DOHH2 (cell line): ENCODE measurements at regions not wholly inside any gene's neighbourhood (a gene's known extent, or its start where the extent isn't known, plus 50 kb on each side); places are given as distances from the start of the nearest gene placed in this dataset.

Experiments used
- H3F3A ChIP-seq: fragments of 200-600 bp; sonication (generic), shearing (Covaris generic); 2 replicates; pipeline ENCODE4 v1.6.0; 2016; ENCODE audit warnings: antibody characterized with exemption, mild to moderate bottlenecking; ENCODE audit not compliant: control insufficient read depth, insufficient read depth
- H3K27ac ChIP-seq: fragments of 200-600 bp; sonication (generic); 2 replicates; pipeline ENCODE4 v1.5.1; 2014; ENCODE audit warnings: low read depth, mild to moderate bottlenecking, low read length, moderate library complexity
- H3K27me3 ChIP-seq: fragments of 200-600 bp; sonication (generic); 2 replicates; pipeline ENCODE4 v1.6.1; 2014; ENCODE audit warnings: mild to moderate bottlenecking, low read length, mixed read lengths; ENCODE audit not compliant: control insufficient read depth
- H3K36me3 ChIP-seq: fragments of 200-600 bp; sonication (generic); 2 replicates; pipeline ENCODE4 v1.6.1; 2014; ENCODE audit warnings: mild to moderate bottlenecking, low read length, moderate library complexity, mixed read lengths; ENCODE audit not compliant: control insufficient read depth
- H3K4me1 ChIP-seq: fragments of 200-600 bp; sonication (generic); 2 replicates; pipeline ENCODE4 v1.6.1; 2014; ENCODE audit warnings: mild to moderate bottlenecking, low read length, mixed read lengths; ENCODE audit not compliant: control insufficient read depth
- H3K4me2 ChIP-seq: fragments of 200-600 bp; sonication (generic); 2 replicates; pipeline ENCODE4 v1.6.0; 2014; ENCODE audit warnings: mild to moderate bottlenecking, low read length, moderate library complexity
- H3K4me3 ChIP-seq: fragments of 200-600 bp; sonication (generic); 2 replicates; pipeline ENCODE4 v1.5.1; 2014; ENCODE audit warnings: mild to moderate bottlenecking, low read length, mixed read lengths
- H3K79me2 ChIP-seq: fragments of 200-600 bp; sonication (generic); 2 replicates; pipeline ENCODE4 v1.6.1; 2014; ENCODE audit warnings: mild to moderate bottlenecking, low read length, mixed read lengths; ENCODE audit not compliant: control insufficient read depth
- H3K9me2 ChIP-seq: fragments of 200-600 bp; sonication (generic); replicated peaks from 2 replicates; pipeline ENCODE4 v1.6.1; 2014; ENCODE audit warnings: mild to moderate bottlenecking, low read length, mixed read lengths; ENCODE audit not compliant: control insufficient read depth
- H3K9me3 ChIP-seq: fragments of 200-600 bp; sonication (generic); 2 replicates; pipeline ENCODE4 v1.6.1; 2014; ENCODE audit warnings: antibody characterized with exemption, low read length, mixed read lengths; ENCODE audit not compliant: control insufficient read depth, insufficient read depth
- H4K20me1 ChIP-seq: fragments of 200-600 bp; sonication (generic); 2 replicates; pipeline ENCODE4 v1.6.0; 2014; ENCODE audit warnings: low read depth, mild to moderate bottlenecking, antibody characterized with exemption, low read length, moderate library complexity; ENCODE audit not compliant: control insufficient read depth, insufficient read depth
- EZH2phosphoT487 ChIP-seq: fragments of 200-600 bp; sonication (generic); IDR thresholded peaks from 2 replicates; pipeline ENCODE4 v1.6.1; 2017; ENCODE audit warnings: borderline replicate concordance, mild to moderate bottlenecking, antibody characterized with exemption, low read length, moderate library complexity, mixed read lengths
- TF ChIP-seq, protein P1 (sequence below): fragments of 200-600 bp; sonication (generic); IDR thresholded peaks from one replicate; pipeline ENCODE4 v1.5.1; 2014; ENCODE audit warnings: antibody characterized with exemption, mild to moderate bottlenecking, low read depth, low read length; ENCODE audit not compliant: poor library complexity, severe bottlenecking

GRCh38 chr2:145324748-145325147, 804.8 kb upstream of the ZEB2 start:
- no peak for TF ChIP-seq EZH2phosphoT487
- TF ChIP-seq, protein P1, sequence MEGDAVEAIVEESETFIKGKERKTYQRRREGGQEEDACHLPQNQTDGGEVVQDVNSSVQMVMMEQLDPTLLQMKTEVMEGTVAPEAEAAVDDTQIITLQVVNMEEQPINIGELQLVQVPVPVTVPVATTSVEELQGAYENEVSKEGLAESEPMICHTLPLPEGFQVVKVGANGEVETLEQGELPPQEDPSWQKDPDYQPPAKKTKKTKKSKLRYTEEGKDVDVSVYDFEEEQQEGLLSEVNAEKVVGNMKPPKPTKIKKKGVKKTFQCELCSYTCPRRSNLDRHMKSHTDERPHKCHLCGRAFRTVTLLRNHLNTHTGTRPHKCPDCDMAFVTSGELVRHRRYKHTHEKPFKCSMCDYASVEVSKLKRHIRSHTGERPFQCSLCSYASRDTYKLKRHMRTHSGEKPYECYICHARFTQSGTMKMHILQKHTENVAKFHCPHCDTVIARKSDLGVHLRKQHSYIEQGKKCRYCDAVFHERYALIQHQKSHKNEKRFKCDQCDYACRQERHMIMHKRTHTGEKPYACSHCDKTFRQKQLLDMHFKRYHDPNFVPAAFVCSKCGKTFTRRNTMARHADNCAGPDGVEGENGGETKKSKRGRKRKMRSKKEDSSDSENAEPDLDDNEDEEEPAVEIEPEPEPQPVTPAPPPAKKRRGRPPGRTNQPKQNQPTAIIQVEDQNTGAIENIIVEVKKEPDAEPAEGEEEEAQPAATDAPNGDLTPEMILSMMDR, result no peak
- Histone ChIP-seq H3F3A (no peaks in the 10 kb centered on the region), H3K79me2 (no peaks in the 10 kb centered on the region), H3K9me2 (no peaks in the 10 kb centered on the region), H3K27me3 (no peaks in the 10 kb centered on the region), H3K27ac (no peak overlapping the region), H3K36me3 (no peaks in the 10 kb centered on the region), H4K20me1 (no peaks in the 10 kb centered on the region), H3K4me2 (no peak overlapping the region), H3K9me3 (no peaks in the 10 kb centered on the region), H3K4me1 (peaks cover 4% of the 10 kb centered on the region; the same call in 1 of the 2 replicates), H3K4me3 (no peak overlapping the region)

GRCh38 chr2:145323512-145323911, 803.6 kb upstream of the ZEB2 start:
- Histone ChIP-seq H3K9me2 (no peaks in the 10 kb centered on the region), H3K4me3 (no peak overlapping the region), H3K27ac (no peak overlapping the region), H3K9me3 (no peaks in the 10 kb centered on the region), H4K20me1 (no peaks in the 10 kb centered on the region), H3K36me3 (no peaks in the 10 kb centered on the region), H3K79me2 (no peaks in the 10 kb centered on the region), H3K4me2 (no peak overlapping the region), H3F3A (no peaks in the 10 kb centered on the region), H3K4me1 (peaks cover 4% of the 10 kb centered on the region; the same call in 1 of the 2 replicates), H3K27me3 (no peaks in the 10 kb centered on the region)
- TF ChIP-seq, protein P1, result no peak

- peaks cover 13% of the 10 kb centered on the region; the same call in 1 of the 2 replicates for H3K9me3 ChIP-seq
- H3K4me3 ChIP-seq, result no peak overlapping the region
- no peak overlapping the region for H3K27ac ChIP-seq
- H3F3A ChIP-seq, result no peaks in the 10 kb centered on the region
- no peaks in the 10 kb centered on the region for H3K27me3 ChIP-seq
- no peaks in the 10 kb centered on the region for H3K36me3 ChIP-seq
- no peaks in the 10 kb centered on the region for H4K20me1 ChIP-seq
- H3K4me1 ChIP-seq, result peaks cover 4% of the 10 kb centered on the region; the same call in 1 of the 2 replicates
- TF ChIP-seq EZH2phosphoT487, result no peak
- TF ChIP-seq, protein P1, result no peak
- no peaks in the 10 kb centered on the region for H3K9me2 ChIP-seq
- no peaks in the 10 kb centered on the region for H3K79me2 ChIP-seq
- H3K4me2 ChIP-seq, result no peak overlapping the region
Observed at GRCh38 chr2:145321344-145321743, 801.4 kb upstream of the ZEB2 start.

DNA sequence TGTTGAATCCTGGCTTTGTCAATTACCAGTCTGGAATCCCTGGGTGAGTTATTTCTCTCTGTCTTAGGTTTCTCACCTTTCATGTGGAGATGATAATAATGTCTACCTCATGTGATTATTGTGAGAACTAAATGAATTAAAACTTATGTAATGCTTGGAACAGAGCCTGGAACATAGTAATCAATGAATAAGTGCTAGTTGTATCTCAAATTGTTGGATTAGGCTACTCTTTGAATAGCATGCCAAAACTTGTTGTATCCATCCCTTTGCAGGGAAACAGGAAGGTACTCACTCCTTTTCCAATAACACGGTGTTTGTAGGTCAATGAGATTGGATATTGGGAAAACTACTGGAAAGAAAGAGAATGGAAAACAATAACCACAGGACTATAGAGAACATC, 796.6 kb upstream of the ZEB2 start:
- TF ChIP-seq EZH2phosphoT487, result no peak
- TF ChIP-seq, protein P1, result no peak
- H3K4me1 ChIP-seq, result no peaks in the 10 kb centered on the region
- H3K4me3 ChIP-seq, result no peak overlapping the region
- H3K36me3 ChIP-seq, result no peaks in the 10 kb centered on the region
- no peak overlapping the region for H3K4me2 ChIP-seq
- peaks cover 36% of the 10 kb centered on the region for H3K9me3 ChIP-seq
- no peaks in the 10 kb centered on the region for H3K9me2 ChIP-seq
- H3K79me2 ChIP-seq, result no peaks in the 10 kb centered on the region
- H3K27me3 ChIP-seq, result no peaks in the 10 kb centered on the region
- no peaks in the 10 kb centered on the region for H4K20me1 ChIP-seq
- H3K27ac ChIP-seq, result no peak overlapping the region
- no peaks in the 10 kb centered on the region for H3F3A ChIP-seq
